HG03045 (cell line): ENCODE measurements at regions not wholly inside any gene's neighbourhood (a gene's known extent, or its start where the extent isn't known, plus 50 kb on each side); places are given as distances from the start of the nearest gene placed in this dataset.

Experiments used
- ATAC-seq: cut with Tn5 transposase; IDR thresholded peaks from one replicate; pipeline ENCODE4 v1.9.1; 2021; ENCODE audit warnings: mild to moderate bottlenecking, moderate library complexity; ENCODE audit not compliant: unreplicated experiment

DNA sequence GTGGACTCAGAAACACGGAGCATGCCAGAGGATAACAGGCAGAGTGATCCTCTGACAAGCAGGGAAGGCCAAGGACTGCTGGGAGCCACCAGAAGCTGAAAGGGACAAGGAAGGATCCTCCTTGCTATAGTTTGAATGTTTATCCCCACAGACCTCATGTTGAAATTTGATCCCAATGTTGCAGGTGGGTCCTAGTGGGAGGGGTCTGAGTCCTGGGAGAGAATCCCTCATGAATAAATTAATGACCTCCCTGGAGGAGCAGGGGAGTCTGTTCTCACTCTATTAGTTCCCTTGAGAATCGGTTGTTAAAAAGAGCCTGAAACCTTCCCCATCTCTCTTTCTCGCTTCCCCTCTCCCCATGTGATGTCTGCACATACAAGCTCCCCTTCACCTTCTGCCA, 124.4 kb downstream of the FBXO15 start:
- ATAC-seq: no peak

GRCh38 chr18:74019864-74020263, 127.8 kb downstream of the FBXO15 start:
- no peak for ATAC-seq

GRCh38 chr18:74013955-74014354, 133.7 kb downstream of the FBXO15 start:
- ATAC-seq: no peak

DNA sequence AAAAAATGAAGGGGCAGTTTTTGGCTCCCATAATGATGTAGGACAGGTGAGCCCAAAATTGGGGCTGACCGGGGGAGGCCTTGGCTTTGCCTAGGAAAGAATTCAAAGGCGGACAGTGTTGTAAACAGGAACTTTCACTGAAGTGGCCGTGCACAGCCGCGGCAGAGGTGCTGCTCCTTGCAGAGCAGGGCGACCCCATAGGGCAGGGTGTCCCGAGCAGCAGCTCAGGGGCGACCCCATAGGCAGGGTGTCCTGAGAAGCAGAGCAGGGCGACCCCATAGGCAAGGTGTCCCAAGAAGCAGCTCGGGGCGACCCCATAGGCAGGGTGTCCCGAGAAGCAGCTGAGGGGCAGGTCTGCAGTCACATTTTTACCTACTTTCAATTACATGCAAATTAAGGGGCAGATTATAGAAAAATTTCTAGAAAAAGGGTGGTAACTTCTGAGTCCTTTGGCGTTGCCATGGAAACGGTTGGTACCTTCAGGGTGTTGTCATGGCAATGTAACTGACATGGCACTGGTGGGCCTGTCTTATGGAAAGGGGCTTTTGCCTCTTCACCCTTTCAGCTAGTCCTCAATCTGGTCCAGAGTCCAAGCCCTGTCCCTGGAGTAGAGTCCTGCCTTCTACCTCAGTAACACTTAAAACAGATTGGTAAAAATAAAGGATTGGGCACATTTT, 134.5 kb downstream of the FBXO15 start:
- no peak for ATAC-seq

DNA sequence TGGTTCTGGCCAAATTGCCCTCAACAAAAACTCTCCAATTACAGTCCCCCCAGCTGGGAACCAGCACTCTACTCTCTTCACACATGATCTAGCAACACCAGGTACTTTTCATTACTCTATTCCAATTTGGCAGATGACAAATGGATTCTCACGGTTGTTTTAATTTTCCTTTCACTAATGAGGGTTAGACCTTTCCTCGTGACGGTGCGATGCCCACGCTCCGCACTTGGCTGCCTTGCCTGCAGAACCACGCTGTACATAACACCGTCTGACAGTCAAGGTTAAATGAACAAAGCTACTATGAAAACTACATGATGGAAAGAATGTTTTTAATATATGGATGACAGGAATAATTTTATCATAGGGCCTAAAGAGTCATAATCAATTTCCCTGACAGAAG, 141.5 kb downstream of the FBXO15 start:
- ATAC-seq: no peak

GRCh38 chr18:74005320-74006109, 142.1 kb downstream of the FBXO15 start:
- no peak for ATAC-seq

DNA sequence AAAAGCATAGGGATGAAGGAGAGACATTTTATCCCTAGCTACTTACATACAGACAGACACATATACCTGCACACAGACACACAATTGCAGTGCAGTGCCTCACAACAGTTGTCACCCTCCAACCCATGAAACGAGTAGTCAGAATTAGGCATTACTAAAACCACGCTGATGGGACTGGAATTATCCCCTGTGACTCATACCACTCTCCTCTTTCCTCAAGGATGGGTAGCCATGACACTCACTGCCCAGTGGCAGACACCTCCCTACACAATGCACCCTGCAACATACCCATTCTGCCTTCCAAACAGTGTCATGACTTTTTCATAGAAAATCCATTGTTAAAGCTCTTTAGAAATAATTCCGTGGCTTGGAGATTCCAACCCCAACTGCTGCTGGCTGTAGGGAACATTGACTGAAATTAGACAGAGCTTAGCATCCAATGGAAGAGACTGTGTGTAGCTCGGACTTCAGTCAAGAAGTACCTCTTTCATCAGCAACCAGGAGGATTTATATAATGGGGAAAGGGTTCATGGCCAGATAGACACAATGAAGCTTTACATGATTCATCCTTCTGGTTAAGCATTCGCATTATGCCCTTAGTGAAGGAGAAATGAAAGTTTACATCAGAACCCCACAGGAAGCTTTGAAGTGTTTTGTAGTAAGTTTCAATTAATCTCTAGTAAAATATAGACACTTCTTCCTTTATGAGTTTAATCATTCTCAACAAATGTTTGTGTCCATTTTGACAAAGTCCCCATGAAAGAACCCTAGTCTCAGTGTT, 155.2 kb downstream of the FBXO15 start:
- ATAC-seq: no peak

- ATAC-seq: no peak
Observed at GRCh38 chr18:73991570-73991969, 156.1 kb downstream of the FBXO15 start.

DNA sequence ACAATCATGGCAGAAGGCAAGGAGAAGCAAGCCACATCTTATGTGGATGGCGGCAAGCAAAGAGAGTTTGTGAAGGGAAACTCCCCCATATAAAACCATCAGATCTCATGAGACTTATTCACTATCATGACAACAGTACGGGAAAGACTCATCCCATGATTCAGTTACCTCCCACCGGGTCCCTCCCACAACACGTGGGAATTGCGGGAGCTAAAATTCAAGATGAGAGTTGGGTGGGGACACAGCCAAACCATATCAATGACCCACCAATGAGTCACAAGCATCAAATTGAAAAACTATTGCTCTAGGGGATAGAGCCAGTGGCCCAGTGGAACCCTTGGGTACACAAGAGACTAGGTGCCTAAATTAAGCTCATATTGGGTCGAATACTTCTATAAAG, 157.4 kb downstream of the FBXO15 start:
- no peak for ATAC-seq

GRCh38 chr18:73987247-73987980, 160.2 kb downstream of the FBXO15 start:
- no peak for ATAC-seq

- ATAC-seq: no peak
Observed at GRCh38 chr18:73986711-73987110, 160.9 kb downstream of the FBXO15 start.

DNA sequence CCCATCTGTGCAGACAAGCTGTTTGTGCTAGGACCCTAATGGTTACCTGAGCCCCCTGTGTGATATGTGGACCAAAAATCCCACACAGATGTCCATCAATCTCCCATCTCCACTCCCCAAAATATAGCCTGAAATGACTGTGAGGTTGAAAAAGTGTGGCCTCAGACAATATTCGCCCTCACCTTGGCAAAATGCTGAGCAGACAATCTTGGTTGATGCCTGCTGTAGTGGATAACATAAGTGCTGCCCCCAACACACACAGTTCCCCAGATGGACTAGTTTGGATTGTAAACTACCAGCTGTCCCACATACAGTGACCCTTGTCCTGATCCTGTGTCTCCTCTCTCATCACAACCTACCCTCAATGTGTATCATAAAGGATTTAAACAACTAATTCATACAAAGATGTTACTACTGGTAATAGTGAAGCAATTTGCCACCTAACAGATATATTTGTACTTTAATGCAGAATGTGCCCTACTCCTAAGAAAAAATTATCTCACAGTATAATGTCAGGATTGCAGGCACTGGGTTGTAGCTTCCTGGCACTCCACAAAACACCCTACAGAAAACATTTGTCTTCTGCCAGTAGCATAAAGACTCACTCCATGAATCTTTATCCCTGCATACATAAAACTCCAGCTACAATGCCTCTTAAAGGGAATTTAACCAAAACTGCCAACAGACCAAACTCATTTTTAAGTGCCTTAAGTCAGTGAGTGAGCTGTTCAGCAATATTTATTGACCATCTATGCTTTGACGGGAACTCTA, 161.6 kb downstream of the FBXO15 start:
- ATAC-seq: no peak

DNA sequence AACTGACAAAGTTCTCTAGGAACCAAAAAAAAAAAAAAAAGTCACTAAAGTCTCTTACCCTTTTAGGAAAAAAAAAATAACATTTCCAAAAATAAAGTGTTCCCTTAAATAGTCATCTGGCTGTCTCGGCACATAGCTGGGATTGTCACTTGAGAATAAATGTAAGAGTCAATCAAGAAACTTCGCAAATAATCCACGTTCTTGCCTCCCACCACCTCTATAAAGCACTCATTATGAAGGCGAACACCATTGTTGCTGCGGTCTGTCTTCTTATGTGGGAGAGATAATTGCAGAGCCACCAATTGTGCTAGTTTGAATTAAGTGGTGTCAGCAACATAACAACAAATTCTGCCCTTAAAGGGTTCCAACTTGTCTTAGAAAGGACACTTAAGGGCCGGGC, 163.7 kb downstream of the FBXO15 start:
- no peak for ATAC-seq

DNA sequence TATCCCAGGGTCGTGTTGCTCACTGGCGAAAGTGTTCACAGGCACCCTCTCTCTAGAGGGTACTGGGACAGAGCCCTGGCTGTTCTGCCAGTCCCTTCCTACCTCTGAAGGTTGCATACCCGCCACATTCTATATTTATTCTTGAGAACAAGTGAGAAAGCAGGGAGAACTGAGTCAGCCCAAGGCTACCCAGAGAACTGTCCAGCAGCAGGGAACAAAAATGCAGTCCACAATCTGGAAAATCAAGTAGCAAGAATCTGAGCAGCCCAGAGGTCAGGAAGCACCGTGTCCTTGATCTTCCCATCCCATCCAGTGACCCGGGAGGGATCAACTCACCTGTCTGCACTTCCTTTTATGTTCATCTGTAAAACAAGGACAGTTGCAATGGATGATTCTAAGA, 164.1 kb downstream of the FBXO15 start:
- no peak for ATAC-seq

DNA sequence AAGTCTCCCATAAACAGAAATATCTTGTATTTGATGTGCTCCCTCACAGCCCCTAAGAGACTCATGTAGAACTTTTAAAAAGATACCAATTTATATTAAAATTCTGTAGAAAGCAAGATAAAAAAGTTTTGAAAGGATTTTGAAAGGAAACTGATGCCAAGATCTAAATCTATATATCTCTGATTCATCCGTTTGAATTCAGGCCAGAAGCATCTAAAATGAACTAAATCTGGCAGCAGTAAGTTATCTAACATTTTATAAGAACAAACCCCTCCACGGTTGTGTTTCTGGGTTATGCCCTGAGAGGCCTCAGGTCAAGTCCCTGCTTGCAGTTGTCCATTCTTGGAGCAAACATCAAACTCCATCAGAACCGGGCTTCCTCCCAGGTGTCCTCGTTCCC, 165.8 kb downstream of the FBXO15 start:
- no peak for ATAC-seq

DNA sequence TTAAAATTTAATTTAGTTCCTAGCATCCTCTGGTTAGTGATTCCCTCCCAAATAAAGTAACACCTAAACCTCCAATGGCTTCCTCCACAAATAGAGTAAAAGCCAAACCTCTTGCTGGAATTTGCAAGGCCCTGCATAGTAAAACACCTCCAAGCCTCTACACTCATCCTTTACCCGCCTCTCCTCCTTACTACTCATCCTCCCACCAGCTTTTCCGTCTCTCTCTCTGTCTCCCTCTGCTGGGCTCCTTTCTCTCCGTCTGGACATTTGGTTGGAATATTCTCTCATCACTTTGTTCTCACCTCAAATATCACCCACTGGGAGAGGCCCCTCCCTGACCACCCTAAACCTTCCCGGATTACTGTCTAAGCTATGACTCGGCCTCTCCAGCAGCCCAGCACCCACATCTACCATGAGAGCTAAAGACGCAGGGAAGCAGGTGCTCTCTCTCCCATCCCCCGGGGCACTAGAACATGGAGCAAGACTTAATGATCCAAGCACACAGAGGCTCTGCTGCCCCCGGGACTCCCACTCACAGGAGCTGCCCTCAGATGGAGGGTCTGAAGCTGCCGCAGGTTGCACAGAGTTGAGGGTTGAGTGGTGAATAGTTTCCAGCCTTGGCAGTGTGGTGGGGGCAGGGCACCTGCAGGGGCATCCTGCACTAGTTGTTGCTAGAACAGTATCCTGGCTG, 167.2 kb downstream of the FBXO15 start:
- no peak for ATAC-seq

- no peak for ATAC-seq
Observed at GRCh38 chr18:73979742-73980141, 167.9 kb downstream of the FBXO15 start.

DNA sequence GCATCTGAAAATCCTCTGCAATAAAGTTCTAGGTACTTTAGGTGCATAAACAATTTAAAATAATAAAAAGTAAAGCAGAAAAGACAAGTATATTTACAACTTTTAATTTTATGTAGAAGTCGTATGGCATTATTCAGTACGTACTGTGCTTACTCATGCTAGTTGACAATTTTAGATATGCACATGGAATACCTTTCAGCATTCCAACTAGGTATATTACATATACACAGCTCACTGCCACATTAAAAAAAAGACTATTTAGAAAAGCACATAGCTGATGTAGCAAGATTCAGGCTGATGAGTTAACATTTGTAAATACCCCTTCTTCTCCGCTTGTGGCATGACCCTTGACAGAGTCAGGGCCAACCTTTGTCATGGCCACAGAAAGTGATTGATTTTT, 171.2 kb downstream of the FBXO15 start:
- ATAC-seq: no peak

GRCh38 chr18:73975266-73975665, 172.4 kb downstream of the FBXO15 start:
- no peak for ATAC-seq

DNA sequence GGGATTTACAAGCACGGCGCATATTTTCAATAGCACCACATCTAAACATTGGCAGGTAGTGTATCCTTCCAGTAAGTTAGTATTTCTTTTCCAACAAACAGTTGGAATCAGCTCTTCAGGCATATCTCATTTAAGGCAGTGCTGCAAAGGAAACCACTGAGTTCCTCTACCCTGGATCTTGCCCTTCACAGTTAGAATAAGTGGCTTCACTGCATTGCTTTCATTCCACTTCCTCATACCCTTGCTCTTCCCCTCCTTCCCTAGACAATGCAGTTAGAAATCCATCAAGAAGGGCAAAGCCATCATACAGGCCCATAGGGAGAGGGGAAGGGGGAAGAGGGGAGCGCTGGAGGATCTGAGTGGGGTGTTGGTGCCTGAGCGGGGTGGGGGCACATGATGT, 173.7 kb downstream of the FBXO15 start:
- ATAC-seq: no peak
